Renal cortical epithelial cell (primary cell): ENCODE measurements at regions not wholly inside any gene's neighbourhood (a gene's known extent, or its start where the extent isn't known, plus 50 kb on each side); places are given as distances from the start of the nearest gene placed in this dataset.
"Not testable (repeated sequence)": the region's sequence is repeated elsewhere in the genome, so short reads cannot be mapped to it uniquely, and the experiment has no call there.

Experiments used
- DNase-seq: peaks from one replicate; pipeline ENCODE4 v3.0.0-alpha.2; 2011; ENCODE audit warnings: low read depth

DNA sequence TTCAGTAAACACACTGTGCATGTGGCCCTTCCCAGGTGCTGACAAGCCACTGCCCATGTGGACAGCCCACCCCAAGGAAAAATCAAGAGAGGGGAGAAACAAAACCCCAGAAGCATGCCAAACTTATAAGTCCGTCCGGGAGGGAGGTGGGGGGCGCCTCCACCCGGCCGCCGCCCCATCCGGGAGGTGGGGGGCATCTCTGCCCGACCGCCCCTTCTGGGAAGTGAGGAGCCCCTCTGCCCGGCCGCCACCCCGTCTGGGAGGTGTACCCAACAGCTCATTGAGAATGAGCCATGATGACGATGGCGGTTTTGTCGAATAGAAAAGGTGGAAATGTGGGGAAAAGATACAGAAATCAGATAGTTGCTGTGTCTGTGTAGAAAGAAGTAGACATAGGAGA is 53.8 kb upstream of the C2CD4B start:
- DNase-seq, result no peak

DNA sequence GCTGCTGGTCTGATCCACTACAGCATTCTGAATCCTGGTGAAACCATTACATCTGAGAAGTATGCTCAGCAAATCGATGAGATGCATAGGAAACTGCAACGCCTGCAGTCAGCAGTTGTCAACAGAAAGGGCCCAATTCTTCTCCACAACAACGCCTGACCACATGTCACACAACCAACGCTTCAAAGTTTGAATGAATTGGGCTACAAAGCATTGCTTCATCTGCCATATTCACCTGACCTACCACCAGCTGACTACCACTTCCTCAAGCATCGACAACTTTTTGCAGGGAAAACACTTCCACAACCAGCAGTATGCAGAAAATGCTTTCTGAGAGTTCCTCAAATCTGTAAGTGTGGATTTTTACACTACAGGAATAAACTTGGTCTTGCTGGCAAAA is 54.7 kb upstream of the C2CD4B start:
- no peak for DNase-seq

DNA sequence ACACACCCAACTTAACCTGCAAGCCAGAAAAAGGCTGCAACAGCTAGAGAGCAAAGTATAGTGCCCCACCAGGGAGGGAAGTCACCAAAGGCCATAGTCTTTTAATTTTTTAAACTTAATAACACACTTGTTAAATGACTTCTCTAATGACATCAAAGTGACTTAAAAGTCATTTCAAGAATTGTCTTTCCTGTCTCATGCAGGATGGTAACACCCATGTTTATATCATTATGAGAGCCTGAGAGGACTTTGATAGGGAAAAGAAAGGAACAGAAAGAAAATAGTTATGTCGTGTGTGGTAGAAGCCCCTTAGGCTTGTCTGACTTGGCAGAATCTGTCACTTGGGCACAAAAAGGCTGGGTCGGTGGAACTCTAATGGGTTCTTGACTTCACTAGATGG is 57.9 kb upstream of the C2CD4B start:
- no peak for DNase-seq

DNA sequence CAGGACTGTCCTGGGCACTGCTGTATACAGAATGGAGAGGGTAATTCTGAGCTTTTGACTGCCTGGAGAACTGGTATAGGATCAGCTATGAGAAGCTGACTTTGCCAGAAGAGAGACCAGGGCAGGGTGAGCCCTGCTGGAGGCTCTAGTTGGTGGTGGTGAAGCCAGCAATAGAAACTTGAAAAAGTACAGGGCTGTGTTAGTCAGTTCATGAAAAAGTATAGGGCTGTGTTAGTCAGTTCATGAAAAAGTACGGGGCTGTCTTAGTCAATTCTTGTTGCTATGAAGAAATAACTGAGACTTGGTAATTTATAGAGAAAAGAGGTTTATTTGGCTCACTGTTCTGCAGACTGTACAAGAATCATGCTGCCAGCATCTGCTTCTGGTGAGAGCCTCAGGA is 63.5 kb upstream of the C2CD4B start:
- no peak for DNase-seq

DNA sequence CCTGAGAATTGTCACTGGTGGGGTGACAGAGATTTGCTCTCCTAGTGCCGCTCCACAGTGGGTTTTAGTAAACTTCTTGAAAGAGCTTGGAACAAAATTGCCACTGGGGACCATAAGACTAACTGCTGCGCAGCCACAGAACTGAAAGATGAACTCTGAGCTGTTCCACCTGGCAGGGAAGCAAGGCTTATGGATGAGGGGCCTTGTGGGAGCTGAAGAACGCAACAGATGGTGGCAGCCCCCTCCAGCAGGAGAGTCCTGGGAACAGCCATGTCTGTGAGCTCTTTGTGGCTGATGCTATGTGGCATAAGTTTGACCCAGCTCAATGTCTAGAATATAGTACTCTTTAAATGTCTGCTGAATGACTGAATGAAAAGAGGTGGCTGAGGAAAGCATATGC is 66.8 kb upstream of the C2CD4B start:
- no peak for DNase-seq

DNA sequence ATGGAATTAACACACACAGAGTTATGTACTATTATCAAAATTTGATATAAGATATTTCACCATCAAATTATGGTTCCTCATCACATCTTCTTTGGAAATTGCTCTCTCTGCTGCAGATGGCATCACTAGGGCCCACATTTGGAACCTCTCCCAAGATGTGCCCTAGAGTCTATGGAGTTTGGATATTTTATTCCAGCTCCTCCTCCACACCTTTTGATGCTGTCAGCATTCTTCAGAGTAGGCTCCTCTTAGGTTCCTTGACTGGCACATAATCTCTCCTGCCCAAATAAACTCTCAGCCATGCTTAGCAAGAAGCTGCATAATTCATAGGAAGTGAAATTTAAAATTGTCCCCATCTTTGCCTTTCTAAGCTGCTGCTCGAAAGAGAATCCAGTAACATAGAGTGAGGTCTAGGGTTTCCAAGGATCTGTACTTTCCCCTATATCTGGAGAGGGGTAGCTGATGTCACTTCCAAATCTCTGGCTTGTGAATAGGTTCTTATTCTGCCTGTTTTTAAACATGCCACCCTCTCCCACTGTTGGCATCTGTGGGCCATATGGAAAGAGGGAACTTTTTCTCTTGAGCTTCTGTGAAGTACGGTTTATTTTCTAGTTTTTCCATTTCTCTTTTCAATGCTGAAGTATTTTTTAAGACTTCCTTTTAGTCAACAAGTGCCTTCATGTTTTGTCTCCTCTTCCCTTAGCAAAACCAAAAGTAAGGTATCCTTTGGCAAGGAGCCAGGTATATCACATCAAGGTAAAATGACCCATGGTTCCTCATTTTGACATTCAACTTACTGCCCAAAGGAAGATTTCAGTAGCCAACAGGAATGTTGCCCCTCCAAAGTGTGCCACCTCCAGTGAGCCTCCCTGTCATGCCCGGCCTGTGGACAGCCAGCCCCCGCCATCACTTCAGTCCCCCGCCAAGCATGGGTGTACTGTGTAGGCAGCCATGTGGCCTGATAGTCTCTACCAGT is 75.3 kb upstream of the C2CD4B start:
- DNase-seq, result no peak

DNA sequence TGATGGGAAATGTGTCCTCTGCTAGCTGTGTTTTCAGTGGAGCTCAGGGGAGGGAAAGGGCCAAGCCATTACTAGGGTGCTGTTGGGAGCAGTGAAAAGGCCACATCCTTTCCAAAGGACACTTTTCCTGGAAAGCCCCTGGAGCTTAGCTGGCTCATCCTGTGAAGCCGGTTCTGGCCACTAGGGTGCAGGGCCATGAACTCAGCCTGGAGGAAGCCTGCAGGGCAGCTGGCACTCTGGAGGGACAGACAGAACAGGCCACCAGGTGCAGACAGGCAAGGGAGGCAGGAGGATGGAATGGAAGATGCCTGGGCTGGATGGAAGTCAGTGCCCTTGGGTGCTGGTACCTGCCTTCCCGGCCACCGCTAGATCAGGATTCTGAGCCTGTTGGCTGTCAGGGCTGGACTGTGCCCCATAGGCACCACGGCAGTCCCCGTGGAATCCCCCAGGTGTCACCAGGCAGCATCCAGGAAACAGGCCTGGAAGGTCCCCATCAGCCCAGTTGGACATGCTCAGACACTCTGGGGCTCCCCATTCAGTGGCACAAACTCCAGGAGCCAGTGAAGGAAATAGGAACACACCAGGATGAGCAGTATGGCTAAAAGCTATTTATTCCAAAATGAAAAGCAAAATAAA is 76.2 kb upstream of the C2CD4B start:
- no peak for DNase-seq

DNA sequence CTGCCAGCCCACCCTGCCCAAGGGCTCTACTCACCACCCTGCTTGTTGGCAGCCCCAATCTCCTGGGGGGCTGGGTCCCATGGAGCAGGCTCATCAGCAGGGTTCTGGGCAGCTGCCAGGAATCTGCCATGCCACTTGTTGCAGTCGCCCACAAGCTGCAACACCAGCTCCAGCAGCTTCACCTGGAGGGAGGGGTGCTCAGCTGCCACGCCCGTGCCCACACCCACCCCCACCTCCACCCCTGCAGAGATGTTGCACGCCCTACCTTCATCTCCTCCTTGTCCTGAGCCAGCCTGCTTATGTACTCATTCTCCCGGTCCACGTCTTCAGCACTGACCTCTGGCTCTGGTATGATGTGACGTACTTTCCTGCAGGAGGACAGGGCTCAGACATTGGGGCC is 77.9 kb upstream of the C2CD4B start:
- no peak for DNase-seq

DNA sequence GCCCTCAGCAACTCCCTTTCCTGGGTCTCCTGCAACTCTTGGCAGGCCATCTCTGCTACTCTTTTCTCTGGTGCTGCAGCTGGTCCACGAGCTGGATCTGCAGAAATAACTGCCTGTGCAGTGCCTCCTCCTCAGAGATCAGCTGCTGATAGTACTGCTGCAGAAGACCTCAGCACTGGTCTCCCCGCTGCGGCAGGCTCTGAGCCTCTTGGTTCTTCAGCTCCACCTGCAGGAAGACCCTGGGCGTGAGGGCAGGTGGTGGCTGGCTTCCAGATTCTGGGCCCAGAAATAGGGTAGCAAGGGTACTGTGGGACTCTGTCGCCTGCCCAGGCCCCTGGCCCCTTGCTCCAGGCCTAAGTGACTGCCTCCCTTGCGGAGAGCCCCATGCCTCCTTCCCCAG is 79.7 kb upstream of the C2CD4B start:
- no peak for DNase-seq

DNA sequence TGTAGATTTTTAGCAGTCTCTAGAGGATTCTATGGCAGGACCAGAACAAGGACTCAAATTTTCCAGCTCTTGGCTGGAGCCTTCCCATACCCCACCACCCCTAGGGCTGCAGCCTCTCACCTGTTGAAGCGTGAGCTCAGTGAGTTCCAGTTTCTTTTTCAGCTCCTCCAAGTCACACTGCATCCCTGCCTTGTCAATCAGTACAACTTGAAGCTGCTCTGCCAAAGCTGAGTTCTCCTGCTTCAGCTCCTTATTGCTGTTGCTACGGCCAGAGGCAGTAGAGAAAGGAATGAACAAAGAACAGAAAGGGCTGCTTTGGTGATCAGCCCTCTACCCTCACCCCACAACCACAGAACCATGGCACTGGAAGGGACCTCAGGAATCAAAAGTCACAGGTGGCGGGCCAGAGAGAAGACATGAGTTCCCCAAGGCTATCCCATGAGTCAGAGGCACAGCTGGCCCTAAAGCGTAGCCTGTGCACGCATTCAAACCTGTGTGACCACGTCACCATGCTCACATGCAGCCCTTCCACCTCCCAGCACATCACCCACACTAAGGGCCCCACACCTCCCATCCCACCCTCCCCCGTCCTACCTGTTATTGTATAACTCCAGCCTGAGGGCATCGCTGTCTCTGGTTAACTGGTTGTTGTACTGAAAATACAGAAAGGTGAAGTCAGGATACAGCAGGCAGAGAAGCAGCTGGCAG is 83.3 kb upstream of the C2CD4B start:
- peak; percentile 93 for DNase-seq

DNA sequence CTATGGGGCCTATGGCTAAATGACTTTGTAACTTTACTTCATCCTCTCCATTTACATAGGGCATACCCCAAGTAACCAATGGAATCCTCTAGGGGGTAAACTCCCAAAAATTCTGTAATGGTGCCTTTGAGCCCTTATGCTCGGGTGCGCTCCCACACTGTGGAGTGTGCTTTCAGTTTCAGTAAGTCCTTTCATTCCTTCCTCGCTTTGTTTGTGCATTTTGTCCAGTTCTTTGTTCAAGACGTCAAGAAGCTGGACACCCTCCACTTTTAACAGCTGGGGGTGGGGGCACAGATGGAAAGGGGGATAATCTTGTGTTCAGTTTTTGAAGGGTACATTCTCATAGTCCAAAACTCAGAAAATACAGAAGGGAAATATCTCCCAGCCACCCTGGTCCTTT is 84.4 kb upstream of the C2CD4B start:
- no peak for DNase-seq

DNA sequence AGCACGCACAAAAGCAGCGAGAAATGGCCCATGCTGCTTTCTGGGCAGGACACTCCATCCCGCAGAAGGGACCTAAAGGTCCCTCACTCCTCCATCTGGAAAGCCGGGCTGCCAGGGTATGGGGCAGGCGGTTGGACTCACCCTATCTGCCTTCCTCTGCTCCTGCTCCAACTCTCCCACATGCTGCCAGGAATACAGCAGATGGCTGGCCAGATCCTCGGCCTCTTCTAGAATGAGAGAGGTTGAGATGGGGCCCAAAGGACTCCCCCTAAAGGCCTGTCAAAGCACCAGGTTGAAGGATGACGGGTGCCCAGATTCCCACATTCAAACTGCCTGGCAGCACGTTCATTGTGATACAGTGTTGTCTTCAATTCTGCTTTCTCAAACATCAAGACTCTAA is 85.1 kb upstream of the C2CD4B start:
- DNase-seq, result no peak

DNA sequence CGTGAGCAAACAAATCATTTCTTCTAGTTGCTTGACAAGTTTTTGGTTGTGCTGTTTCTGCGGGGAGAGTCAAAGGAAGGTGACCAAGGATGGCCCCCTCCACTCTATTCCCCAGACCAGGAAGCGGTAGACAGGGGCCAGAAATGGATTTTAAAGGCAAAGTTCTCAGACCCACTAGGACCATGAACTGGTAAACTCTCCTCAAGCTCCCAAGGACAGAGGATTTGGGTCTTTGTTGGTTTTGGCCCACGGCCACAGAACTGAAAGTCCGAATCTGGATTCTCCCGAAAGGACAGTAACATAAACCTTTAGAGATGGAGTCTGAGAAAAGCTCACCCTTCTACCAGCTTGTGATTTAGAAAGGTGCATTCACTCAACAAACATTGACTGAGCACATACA is 85.9 kb upstream of the C2CD4B start:
- DNase-seq, result no peak

DNA sequence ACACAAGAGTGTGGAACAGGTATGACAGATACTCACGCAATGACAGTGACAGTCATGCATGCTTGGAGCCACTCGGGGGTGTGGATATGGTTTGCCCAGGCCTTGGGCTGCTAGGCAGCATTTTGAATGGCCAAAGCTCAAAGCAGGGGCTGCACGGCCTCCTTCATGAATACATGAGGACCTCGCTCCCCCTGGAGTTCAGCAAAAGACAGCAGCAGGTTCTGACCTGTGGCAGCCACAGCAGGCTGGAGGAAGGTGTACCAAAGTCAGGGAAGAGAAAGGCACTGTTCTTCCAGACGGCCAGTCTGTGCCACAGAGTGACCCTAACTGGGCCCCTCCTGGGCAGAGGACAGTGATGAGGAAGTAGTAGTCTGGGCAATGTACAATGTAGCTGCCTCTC is 88.2 kb upstream of the C2CD4B start:
- peak; percentile 4 for DNase-seq

DNA sequence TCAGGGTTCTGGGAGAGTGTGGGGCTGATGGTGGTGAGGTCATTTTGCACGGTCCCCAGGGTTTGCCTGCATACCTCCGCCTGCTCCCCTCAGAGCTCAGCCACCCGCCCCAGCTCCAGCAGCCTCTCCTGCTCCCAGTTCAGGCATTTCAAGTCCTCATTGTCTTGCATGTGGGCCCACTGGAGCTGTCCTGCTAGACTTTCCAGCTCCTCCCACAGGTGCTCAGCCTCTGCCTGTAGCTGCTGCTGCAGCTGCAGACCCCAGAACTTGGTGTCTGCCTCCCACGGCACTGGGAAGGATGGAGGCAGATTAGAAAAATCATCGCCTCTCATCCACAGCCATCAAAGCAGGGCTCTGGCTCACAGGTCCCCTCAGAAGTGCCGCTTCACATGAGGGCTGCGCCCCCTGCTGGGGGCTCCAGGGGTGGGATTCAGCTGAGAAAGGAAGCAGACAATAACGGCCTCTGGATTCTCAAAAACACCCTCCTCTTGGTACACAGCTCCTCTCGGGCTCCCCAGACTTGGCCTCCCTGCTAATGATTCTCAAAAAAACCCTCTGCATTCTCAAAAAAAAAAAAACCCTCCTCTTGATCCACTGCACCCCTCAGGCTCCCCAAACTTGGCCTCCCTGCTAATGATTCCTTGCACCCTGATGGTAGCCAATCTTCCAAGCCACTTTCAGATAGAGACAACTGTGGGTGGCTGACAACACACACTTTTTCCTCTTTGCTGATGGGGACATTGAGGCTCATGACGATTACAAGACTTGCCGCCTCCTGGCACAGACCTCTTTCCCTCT is 89.3 kb upstream of the C2CD4B start:
- peak; percentile 43 for DNase-seq

DNA sequence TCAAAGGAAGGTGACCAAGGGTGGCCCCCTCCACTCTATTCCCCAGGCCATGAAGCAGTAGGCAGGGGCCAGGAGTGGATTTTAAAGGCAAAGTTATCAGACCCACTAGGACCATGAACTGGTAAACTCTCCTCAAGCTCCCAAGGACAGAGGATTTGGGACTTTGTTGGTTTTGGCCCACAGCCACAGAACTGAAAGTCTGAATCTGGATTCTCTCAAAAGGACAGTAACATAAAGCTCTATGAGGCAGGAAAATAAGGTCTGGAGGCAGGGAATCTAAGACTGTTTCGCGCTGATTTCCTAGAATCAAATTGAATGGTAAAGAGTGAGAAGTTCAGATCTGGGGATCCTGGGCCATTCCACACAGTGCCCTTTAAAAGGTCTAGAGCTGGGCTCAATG is 91.3 kb upstream of the C2CD4B start:
- DNase-seq, result not testable (repeated sequence)

DNA sequence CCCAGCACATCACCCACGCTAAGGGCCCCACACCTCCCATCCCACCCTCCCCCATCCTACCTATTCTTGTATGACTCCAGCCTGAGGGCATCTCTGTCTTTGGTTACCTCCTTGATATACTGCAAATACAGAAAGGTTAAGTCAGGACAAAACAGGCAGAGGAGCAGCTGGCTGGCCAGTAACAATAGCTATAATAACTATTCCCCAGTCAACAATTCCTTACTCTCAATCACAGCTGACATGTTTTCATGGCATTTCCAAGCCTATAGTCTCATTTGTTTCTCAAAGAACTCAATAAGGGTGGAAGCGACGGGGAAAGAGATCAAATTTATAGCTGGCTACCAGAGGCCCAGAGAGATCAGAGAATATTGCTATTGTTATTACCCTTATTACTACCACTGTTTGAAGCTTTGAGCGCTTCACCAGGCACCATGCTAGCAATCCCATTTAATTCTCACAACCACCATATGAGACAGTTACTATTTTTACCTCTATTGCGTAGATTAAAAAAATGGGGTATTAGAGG is 93.0 kb upstream of the C2CD4B start:
- DNase-seq, result no peak

DNA sequence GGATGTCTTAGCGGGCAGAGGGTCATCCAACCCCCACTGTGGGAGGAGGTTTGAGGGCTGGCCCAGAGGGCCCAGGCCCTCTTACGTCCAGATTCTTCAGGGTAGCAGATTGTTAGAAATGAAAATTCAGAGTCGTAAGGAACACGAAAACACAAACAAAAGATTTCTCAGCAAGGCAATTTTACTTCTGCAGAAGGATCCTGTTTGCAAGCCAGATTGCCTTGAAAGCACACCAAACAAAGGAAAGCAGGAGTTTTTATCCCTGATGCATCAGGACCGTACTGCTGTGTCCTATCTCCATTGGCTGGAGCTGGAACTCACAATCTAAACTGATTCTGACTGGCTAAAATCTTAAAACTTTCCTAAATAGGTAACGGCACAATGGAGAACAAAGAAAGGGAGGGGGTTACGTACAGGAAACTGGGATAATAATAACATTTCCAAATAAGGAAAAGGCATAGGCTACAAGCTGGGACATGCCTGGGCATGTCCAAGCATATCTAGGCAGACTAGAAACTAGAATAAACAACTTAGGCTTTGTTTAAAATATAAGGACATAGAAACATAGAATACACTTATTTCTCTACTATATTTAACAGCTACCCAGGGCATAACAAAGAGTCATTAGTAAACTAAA is 97.3 kb upstream of the C2CD4B start:
- DNase-seq, result no peak

DNA sequence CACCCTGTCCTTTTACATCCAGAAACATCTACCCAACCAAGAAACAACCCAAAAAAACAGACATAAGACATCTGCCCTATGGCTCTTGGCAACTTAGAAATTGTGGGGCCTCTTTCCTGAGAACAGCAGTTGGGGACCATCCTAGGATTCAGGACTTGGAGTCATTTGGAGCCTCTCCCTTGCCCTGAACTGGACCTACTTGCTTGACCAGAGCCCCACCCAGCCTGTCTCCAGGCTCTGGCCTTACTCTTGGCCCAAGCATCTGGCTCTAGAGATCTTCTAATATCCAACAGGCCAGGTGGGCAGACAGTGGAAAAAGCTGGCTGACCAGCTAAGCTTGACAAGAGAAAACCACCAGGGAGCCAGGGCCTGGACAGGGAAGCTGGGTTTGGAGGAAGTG is 99.1 kb upstream of the C2CD4B start:
- DNase-seq, result no peak

DNA sequence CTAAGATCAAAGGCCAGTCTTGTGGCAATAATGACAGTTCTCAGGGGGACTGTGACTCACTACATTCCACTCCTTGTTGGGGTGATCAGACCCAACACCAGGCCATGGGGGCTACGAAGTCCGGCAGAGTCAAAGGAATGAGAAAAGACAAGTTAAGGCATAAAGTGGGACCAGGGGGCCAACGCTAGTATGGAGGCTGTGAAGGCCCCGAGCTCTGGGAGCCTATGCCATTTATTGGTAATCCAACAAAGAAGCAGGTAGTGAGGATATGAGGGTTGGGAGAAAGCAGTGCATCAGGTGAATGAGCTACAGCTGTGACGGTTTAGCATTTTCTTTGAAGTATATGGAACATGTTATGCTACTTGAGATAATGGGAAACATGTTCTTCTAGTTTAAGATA is 104.4 kb upstream of the C2CD4B start:
- no peak for DNase-seq

DNA sequence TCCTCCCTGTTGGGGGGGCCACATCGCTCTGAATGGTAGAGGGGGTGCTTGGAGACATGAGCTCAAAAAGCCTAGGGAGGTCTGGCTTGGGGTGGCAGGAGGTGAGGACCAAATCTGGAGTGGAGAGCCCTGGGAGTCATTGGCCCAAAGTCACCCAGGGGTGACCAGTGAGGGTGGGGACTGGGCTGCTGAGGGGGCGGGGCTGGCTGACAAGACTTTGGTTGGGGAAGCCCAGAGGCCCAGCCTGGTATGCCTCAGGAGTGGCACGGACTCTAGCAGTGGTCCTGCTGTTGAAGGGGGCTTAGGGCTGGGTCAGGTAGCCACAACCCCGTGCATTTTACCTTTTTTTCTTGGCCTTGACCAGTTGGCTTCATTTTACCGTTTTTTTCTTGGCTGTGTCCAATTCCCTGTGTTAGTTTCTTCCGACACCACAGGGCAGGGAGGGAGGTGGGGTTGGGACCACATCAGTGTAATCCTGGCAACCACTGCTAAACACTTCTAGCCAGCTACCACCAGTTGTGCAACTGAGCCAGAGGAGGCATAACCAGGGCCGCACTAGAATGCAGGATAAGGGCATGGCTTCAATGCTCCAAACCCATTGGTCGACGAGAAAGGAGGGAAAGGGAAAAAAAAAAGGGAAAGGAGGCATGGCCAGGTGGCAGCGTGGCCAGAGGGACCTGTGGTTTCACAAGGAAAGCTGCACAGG is 105.3 kb upstream of the C2CD4B start:
- no peak for DNase-seq
